ENCODE measurements at regions not wholly inside any gene's neighbourhood (a gene's known extent, or its start where the extent isn't known, plus 50 kb on each side); places are given as distances from the start of the nearest gene placed in this dataset.
"Not testable (repeated sequence)": the region's sequence is repeated elsewhere in the genome, so short reads cannot be mapped to it uniquely, and the experiment has no call there.

- DNase-seq (ENCODE audit: low spot score) = no peak
These were observed 277.9 kb upstream of the ANKRD50 start for GRCh38 chr4:124990398-124990797.

GRCh38 chr4:124980276-124980752 lies 267.8 kb upstream of the ANKRD50 start:
- DNase-seq (ENCODE audit: low spot score) = no peak

- not testable (repeated sequence) for DNase-seq (ENCODE audit: low spot score)
These were observed 266.0 kb upstream of the ANKRD50 start for GRCh38 chr4:124978536-124978935.

- DNase-seq (ENCODE audit: low spot score) = no peak
These were observed 264.5 kb upstream of the ANKRD50 start for GRCh38 chr4:124977045-124977444.

GRCh38 chr4:124974152-124974551 lies 261.6 kb upstream of the ANKRD50 start:
- DNase-seq (ENCODE audit: low spot score) = no peak

GRCh38 chr4:124973716-124974115 lies 261.2 kb upstream of the ANKRD50 start:
- DNase-seq (ENCODE audit: low spot score) = no peak

GRCh38 chr4:124970011-124970410 lies 257.5 kb upstream of the ANKRD50 start:
- DNase-seq (ENCODE audit: low spot score) = no peak

- DNase-seq (ENCODE audit: low spot score) = no peak
These were observed 253.0 kb upstream of the ANKRD50 start for GRCh38 chr4:124965497-124965891.

GRCh38 chr4:124964852-124965496 lies 252.4 kb upstream of the ANKRD50 start:
- no peak for DNase-seq (ENCODE audit: low spot score)

- DNase-seq (ENCODE audit: low spot score) = no peak
These were observed 251.7 kb upstream of the ANKRD50 start for GRCh38 chr4:124964251-124964650.

- no peak for DNase-seq (ENCODE audit: low spot score)
These were observed 248.7 kb upstream of the ANKRD50 start for GRCh38 chr4:124961138-124961750.

GRCh38 chr4:124958847-124959246 lies 246.3 kb upstream of the ANKRD50 start:
- DNase-seq (ENCODE audit: low spot score) = no peak

- no peak for DNase-seq (ENCODE audit: low spot score)
These were observed 242.9 kb upstream of the ANKRD50 start for GRCh38 chr4:124955476-124955875.

- no peak for DNase-seq (ENCODE audit: low spot score)
These were observed 241.5 kb upstream of the ANKRD50 start for GRCh38 chr4:124954046-124954445.

GRCh38 chr4:124953486-124953885 lies 241.0 kb upstream of the ANKRD50 start:
- DNase-seq (ENCODE audit: low spot score) = no peak

- peak; percentile 12 for DNase-seq (ENCODE audit: low spot score)
These were observed 240.5 kb upstream of the ANKRD50 start for GRCh38 chr4:124953061-124953460.

- no peak for DNase-seq (ENCODE audit: low spot score)
These were observed 240.1 kb upstream of the ANKRD50 start for GRCh38 chr4:124952601-124953000.

- no peak for DNase-seq (ENCODE audit: low spot score)
These were observed 236.6 kb upstream of the ANKRD50 start for GRCh38 chr4:124948976-124949597.

GRCh38 chr4:124947622-124948265 lies 235.2 kb upstream of the ANKRD50 start:
- DNase-seq (ENCODE audit: low spot score) = no peak

GRCh38 chr4:124946696-124947095 lies 234.2 kb upstream of the ANKRD50 start:
- no peak for DNase-seq (ENCODE audit: low spot score)

GRCh38 chr4:124945422-124945821 lies 232.9 kb upstream of the ANKRD50 start:
- no peak for DNase-seq (ENCODE audit: low spot score)

- no peak for DNase-seq (ENCODE audit: low spot score)
These were observed 231.4 kb upstream of the ANKRD50 start for GRCh38 chr4:124943938-124944337.

Data from hepatic stellate cell (primary cell).